ENCODE measurements at regions not wholly inside any gene's neighbourhood (a gene's known extent, or its start where the extent isn't known, plus 50 kb on each side); places are given as distances from the start of the nearest gene placed in this dataset.

DNA sequence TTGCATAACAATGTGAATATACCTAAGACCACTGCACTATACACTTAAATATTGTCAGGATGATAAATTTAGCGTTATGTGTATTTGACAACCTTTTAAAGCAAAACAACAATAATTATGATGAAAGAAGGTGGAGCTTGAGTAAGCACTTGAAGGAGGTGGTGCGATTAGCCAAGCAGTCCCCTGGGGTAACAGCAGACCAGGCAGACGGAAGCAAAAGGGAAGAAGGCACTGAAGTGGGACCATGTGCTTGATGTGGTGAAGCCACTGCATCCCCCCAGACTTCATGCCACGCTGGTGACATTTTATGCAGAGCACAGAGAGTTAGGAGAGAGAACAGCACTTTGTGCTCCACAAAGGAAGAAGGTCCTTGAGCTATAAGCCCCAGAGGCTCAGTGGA lies 58.3 kb upstream of the ZNF507 start:
- TF ChIP-seq CTCF (IDR thresholded peaks at IDR 0.05): no peak
- no peak for TF ChIP-seq POLR2A (IDR thresholded peaks at IDR 0.05)
